ENCODE measurements at regions not wholly inside any gene's neighbourhood (a gene's known extent, or its start where the extent isn't known, plus 50 kb on each side); places are given as distances from the start of the nearest gene placed in this dataset.

GRCh38 chr2:209194717-209195116 lies 229.1 kb upstream of the MAP2 start:
- 71% methylated on average over 2 of the region's 2 CpGs for WGBS (ENCODE audit: low lambda C conversion rate, missing lambda C conversion rate)
- no peak overlapping the region for H2AFZ ChIP-seq
- no peaks in the 10 kb centered on the region for H4K20me1 ChIP-seq (ENCODE audit: insufficient read depth, poor library complexity, severe bottlenecking)
- no peaks in the 10 kb centered on the region for H3K9me2 ChIP-seq (replicated peaks; ENCODE audit: insufficient read depth)
- no peaks in the 10 kb centered on the region for H3K79me2 ChIP-seq
- H3K4me1 ChIP-seq (ENCODE audit: insufficient read depth) = no peaks in the 10 kb centered on the region
- H3K9me3 ChIP-seq (ENCODE audit: low read depth) = no peaks in the 10 kb centered on the region
- H3K27ac ChIP-seq = no peak overlapping the region
- TF ChIP-seq EZH2phosphoT487 (IDR thresholded peaks at IDR 0.05; ENCODE audit: low read depth, severe bottlenecking, unreplicated experiment) (no peak), CTCF (IDR thresholded peaks at IDR 0.05; ENCODE audit: poor library complexity) (no peak), EZH2 (IDR thresholded peaks at IDR 0.05; ENCODE audit: borderline replicate concordance) (no peak)
- H3K4me2 ChIP-seq = no peak overlapping the region
- H3K36me3 ChIP-seq (replicated peaks; ENCODE audit: insufficient read depth, low read depth) = no peaks in the 10 kb centered on the region
- DNase-seq (ENCODE audit: low spot score) = no peak
- no peak overlapping the region for H3K4me3 ChIP-seq
- no peaks in the 10 kb centered on the region for H3K27me3 ChIP-seq

GRCh38 chr2:209208211-209208610 lies 215.6 kb upstream of the MAP2 start:
- H3K79me2 ChIP-seq = no peaks in the 10 kb centered on the region
- H3K4me1 ChIP-seq (ENCODE audit: insufficient read depth) = no peaks in the 10 kb centered on the region
- H3K9me3 ChIP-seq (ENCODE audit: low read depth) = no peaks in the 10 kb centered on the region
- H3K4me2 ChIP-seq = peak overlapping the region; percentile 34
- 32% methylated on average over 9 of the region's 9 CpGs for WGBS (ENCODE audit: low lambda C conversion rate, missing lambda C conversion rate)
- no peak overlapping the region for H2AFZ ChIP-seq
- no peaks in the 10 kb centered on the region for H4K20me1 ChIP-seq (ENCODE audit: insufficient read depth, poor library complexity, severe bottlenecking)
- no peaks in the 10 kb centered on the region for H3K36me3 ChIP-seq (replicated peaks; ENCODE audit: insufficient read depth, low read depth)
- no peaks in the 10 kb centered on the region for H3K27me3 ChIP-seq
- H3K27ac ChIP-seq = no peak overlapping the region
- no peak for TF ChIP-seq EZH2phosphoT487 (IDR thresholded peaks at IDR 0.05; ENCODE audit: low read depth, severe bottlenecking, unreplicated experiment)
- peak; percentile 73 for TF ChIP-seq CTCF (IDR thresholded peaks at IDR 0.05; ENCODE audit: poor library complexity)
- TF ChIP-seq EZH2 (IDR thresholded peaks at IDR 0.05; ENCODE audit: borderline replicate concordance) = no peak
- no peaks in the 10 kb centered on the region for H3K9me2 ChIP-seq (replicated peaks; ENCODE audit: insufficient read depth)
- DNase-seq (ENCODE audit: low spot score) = peak; percentile 56
- no peak overlapping the region for H3K4me3 ChIP-seq

GRCh38 chr2:209209943-209210342 lies 213.9 kb upstream of the MAP2 start:
- Histone ChIP-seq H3K27me3 (no peaks in the 10 kb centered on the region), H3K4me3 (no peak overlapping the region), H3K4me1 (ENCODE audit: insufficient read depth) (no peaks in the 10 kb centered on the region), H4K20me1 (ENCODE audit: insufficient read depth, poor library complexity, severe bottlenecking) (no peaks in the 10 kb centered on the region), H3K27ac (no peak overlapping the region), H3K36me3 (replicated peaks; ENCODE audit: insufficient read depth, low read depth) (no peaks in the 10 kb centered on the region), H2AFZ (no peak overlapping the region), H3K79me2 (no peaks in the 10 kb centered on the region), H3K4me2 (no peak overlapping the region), H3K9me2 (replicated peaks; ENCODE audit: insufficient read depth) (no peaks in the 10 kb centered on the region), H3K9me3 (ENCODE audit: low read depth) (no peaks in the 10 kb centered on the region)
- 85% methylated on average over 4 of the region's 4 CpGs for WGBS (ENCODE audit: low lambda C conversion rate, missing lambda C conversion rate)
- TF ChIP-seq EZH2phosphoT487 (IDR thresholded peaks at IDR 0.05; ENCODE audit: low read depth, severe bottlenecking, unreplicated experiment) (no peak), CTCF (IDR thresholded peaks at IDR 0.05; ENCODE audit: poor library complexity) (no peak), EZH2 (IDR thresholded peaks at IDR 0.05; ENCODE audit: borderline replicate concordance) (no peak)
- no peak for DNase-seq (ENCODE audit: low spot score)

GRCh38 chr2:209230560-209230959 lies 193.3 kb upstream of the MAP2 start:
- no peak overlapping the region for H3K4me2 ChIP-seq
- WGBS (ENCODE audit: low lambda C conversion rate, missing lambda C conversion rate) = 82% methylated on average over 2 of the region's 2 CpGs
- H3K36me3 ChIP-seq (replicated peaks; ENCODE audit: insufficient read depth, low read depth) = no peaks in the 10 kb centered on the region
- no peak overlapping the region for H2AFZ ChIP-seq
- H3K4me1 ChIP-seq (ENCODE audit: insufficient read depth) = no peaks in the 10 kb centered on the region
- no peaks in the 10 kb centered on the region for H3K27me3 ChIP-seq
- no peak overlapping the region for H3K4me3 ChIP-seq
- DNase-seq (ENCODE audit: low spot score) = no peak
- H3K27ac ChIP-seq = no peak overlapping the region
- no peaks in the 10 kb centered on the region for H3K79me2 ChIP-seq
- TF ChIP-seq CTCF (IDR thresholded peaks at IDR 0.05; ENCODE audit: poor library complexity) (no peak), EZH2phosphoT487 (IDR thresholded peaks at IDR 0.05; ENCODE audit: low read depth, severe bottlenecking, unreplicated experiment) (no peak), EZH2 (IDR thresholded peaks at IDR 0.05; ENCODE audit: borderline replicate concordance) (no peak)
- no peaks in the 10 kb centered on the region for H3K9me3 ChIP-seq (ENCODE audit: low read depth)
- no peaks in the 10 kb centered on the region for H3K9me2 ChIP-seq (replicated peaks; ENCODE audit: insufficient read depth)
- H4K20me1 ChIP-seq (ENCODE audit: insufficient read depth, poor library complexity, severe bottlenecking) = no peaks in the 10 kb centered on the region
